ENCODE measurements at regions not wholly inside any gene's neighbourhood (a gene's known extent, or its start where the extent isn't known, plus 50 kb on each side); places are given as distances from the start of the nearest gene placed in this dataset.
A peak's percentile ranks its signal among the peaks of the same experiment; 100 is the strongest.

- peak; percentile 28 for DNase-seq
Observed at GRCh38 chr22:48567213-48567975, 1260.3 kb downstream of the BRD1 start.

GRCh38 chr22:48566741-48567140, 1260.9 kb downstream of the BRD1 start:
- DNase-seq: no peak

GRCh38 chr22:48565901-48566501, 1261.7 kb downstream of the BRD1 start:
- DNase-seq: no peak

- DNase-seq: no peak
Observed at GRCh38 chr22:48564995-48565394, 1262.7 kb downstream of the BRD1 start.

- no peak for DNase-seq
Observed at GRCh38 chr22:48563966-48564330, 1263.7 kb downstream of the BRD1 start.

- no peak for DNase-seq
Observed at GRCh38 chr22:48563118-48563965, 1264.3 kb downstream of the BRD1 start.

GRCh38 chr22:48561676-48562075, 1266.0 kb downstream of the BRD1 start:
- DNase-seq: no peak

GRCh38 chr22:48560836-48561235, 1266.8 kb downstream of the BRD1 start:
- DNase-seq: no peak

GRCh38 chr22:48560389-48560751, 1267.3 kb downstream of the BRD1 start:
- DNase-seq: no peak

GRCh38 chr22:48559647-48560388, 1267.9 kb downstream of the BRD1 start:
- no peak for DNase-seq

- DNase-seq: no peak
Observed at GRCh38 chr22:48558606-48559402, 1268.9 kb downstream of the BRD1 start.

- DNase-seq: no peak
Observed at GRCh38 chr22:48558016-48558415, 1269.7 kb downstream of the BRD1 start.

- no peak for DNase-seq
Observed at GRCh38 chr22:48557473-48557872, 1270.2 kb downstream of the BRD1 start.

- no peak for DNase-seq
Observed at GRCh38 chr22:48556751-48557150, 1270.9 kb downstream of the BRD1 start.

- DNase-seq: no peak
Observed at GRCh38 chr22:48556222-48556621, 1271.5 kb downstream of the BRD1 start.

- DNase-seq: no peak
Observed at GRCh38 chr22:48555606-48556005, 1272.1 kb downstream of the BRD1 start.

GRCh38 chr22:48554893-48555572, 1272.6 kb downstream of the BRD1 start:
- no peak for DNase-seq

GRCh38 chr22:48553694-48554308, 1273.9 kb downstream of the BRD1 start:
- no peak for DNase-seq

GRCh38 chr22:48553119-48553518, 1274.6 kb downstream of the BRD1 start:
- DNase-seq: no peak

GRCh38 chr22:48551716-48552268, 1275.9 kb downstream of the BRD1 start:
- no peak for DNase-seq

- DNase-seq: no peak
Observed at GRCh38 chr22:48551061-48551460, 1276.6 kb downstream of the BRD1 start.
